ENCODE measurements at regions not wholly inside any gene's neighbourhood (a gene's known extent, or its start where the extent isn't known, plus 50 kb on each side); places are given as distances from the start of the nearest gene placed in this dataset.
"Not testable (repeated sequence)": the region's sequence is repeated elsewhere in the genome, so short reads cannot be mapped to it uniquely, and the experiment has no call there.

DNA sequence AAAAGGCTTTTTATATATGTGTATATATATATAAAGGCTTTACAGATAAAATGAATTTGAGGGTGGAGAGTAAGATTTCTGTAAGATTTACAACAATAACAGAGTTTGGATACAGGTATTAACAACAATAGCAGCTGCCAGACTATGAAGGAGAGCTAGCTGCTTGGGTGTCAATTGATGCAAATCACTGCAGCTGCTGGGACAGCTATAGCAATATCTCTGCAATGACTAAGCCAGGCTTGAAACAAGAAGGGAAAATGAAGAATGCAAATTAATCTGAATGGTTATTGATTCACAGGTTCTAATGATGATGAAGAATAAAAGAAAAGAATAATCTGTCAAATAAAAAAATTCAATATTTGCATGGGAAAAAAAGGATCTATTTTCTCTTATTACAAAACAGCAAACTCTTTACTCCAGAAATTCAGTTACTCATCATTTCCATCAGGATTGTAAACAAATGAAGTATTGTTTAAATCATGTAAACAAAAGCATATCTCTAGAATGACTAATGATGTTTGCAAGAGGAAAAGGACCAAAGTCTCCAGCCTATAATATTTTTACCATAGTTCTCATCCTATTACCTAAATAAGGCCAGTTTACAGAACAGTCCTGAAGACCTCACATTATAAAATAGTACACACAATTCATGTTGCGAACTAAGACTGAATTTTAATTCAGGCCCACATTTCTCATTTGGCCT lies 219.0 kb downstream of the HTR1A start:
- no peak overlapping the region for H3K18ac ChIP-seq (ENCODE audit: insufficient read length, low read depth, low read length)
- no peaks in the 10 kb centered on the region for H3K23me2 ChIP-seq (ENCODE audit: insufficient read length, low read depth, low read length, poor library complexity, severe bottlenecking)
- no peak overlapping the region for H2AFZ ChIP-seq (ENCODE audit: low read length)
- no peak overlapping the region for H3K4me2 ChIP-seq (ENCODE audit: insufficient read depth, insufficient read length, low read length)
- no peak overlapping the region for H2BK5ac ChIP-seq (ENCODE audit: insufficient read length, low read length)
- H3K9ac ChIP-seq (ENCODE audit: extremely low read depth, insufficient read length, low read length): no peak overlapping the region
- no peaks in the 10 kb centered on the region for H3K9me3 ChIP-seq (ENCODE audit: control insufficient read depth, low read depth, low read length)
- H3K4me1 ChIP-seq (ENCODE audit: insufficient read depth, low read length): no peaks in the 10 kb centered on the region
- H4K20me1 ChIP-seq (ENCODE audit: control insufficient read depth, insufficient read depth, insufficient read length): no peaks in the 10 kb centered on the region
- no peak overlapping the region for H3K23ac ChIP-seq (ENCODE audit: insufficient read length, low read depth, low read length)
- no peak overlapping the region for H4K8ac ChIP-seq (replicated peaks; ENCODE audit: insufficient read length, low read depth, low read length)
- no peak overlapping the region for H2BK20ac ChIP-seq (ENCODE audit: low read depth, low read length, poor library complexity, severe bottlenecking)
- H3K4me1 Mint-ChIP-seq: no peaks in the 10 kb centered on the region
- no peak overlapping the region for H3K4me3 Mint-ChIP-seq
- no peaks in the 10 kb centered on the region for H3K79me2 ChIP-seq (ENCODE audit: insufficient read depth, low read length)
- H4K5ac ChIP-seq (ENCODE audit: insufficient read length, low read depth, low read length): no peak overlapping the region
- H2BK120ac ChIP-seq (ENCODE audit: low read depth, low read length, poor library complexity, severe bottlenecking): no peak overlapping the region
- no peaks in the 10 kb centered on the region for H3K27me3 ChIP-seq (ENCODE audit: insufficient read depth, low read length)
- no peaks in the 10 kb centered on the region for H3K79me1 ChIP-seq (ENCODE audit: insufficient read depth, low read depth, low read length, poor library complexity, severe bottlenecking)
- DNase-seq: no peak
- H3K14ac ChIP-seq (ENCODE audit: insufficient read depth, low read length): no peak overlapping the region
- H3T11ph ChIP-seq (ENCODE audit: low read length): no peak overlapping the region
- peaks cover 5 to 10% of the 10 kb centered on the region in 2 experiments; a peak in 3 of 5 replicates for H3K9me3 Mint-ChIP-seq
- no peaks in the 10 kb centered on the region for H3K36me3 Mint-ChIP-seq (ENCODE audit: insufficient read depth in 1 of 3, low read depth in 3 of 3)
- H3K4ac ChIP-seq (ENCODE audit: low read depth, low read length): no peak overlapping the region
- no peak overlapping the region for H3K27ac Mint-ChIP-seq
- H3K27me3 Mint-ChIP-seq (ENCODE audit: low read depth): no peaks in the 10 kb centered on the region; the same call in 1 of the 2 replicates
- no peak overlapping the region for H2AK5ac ChIP-seq (ENCODE audit: insufficient read length, low read length)
- no CpG with 5 or more reads among the region's 1 CpG for WGBS (ENCODE audit: extremely low coverage, insufficient read length, low lambda C conversion rate)
- H2BK15ac ChIP-seq (ENCODE audit: low read depth, low read length): no peak overlapping the region
- TF ChIP-seq, protein P1, sequence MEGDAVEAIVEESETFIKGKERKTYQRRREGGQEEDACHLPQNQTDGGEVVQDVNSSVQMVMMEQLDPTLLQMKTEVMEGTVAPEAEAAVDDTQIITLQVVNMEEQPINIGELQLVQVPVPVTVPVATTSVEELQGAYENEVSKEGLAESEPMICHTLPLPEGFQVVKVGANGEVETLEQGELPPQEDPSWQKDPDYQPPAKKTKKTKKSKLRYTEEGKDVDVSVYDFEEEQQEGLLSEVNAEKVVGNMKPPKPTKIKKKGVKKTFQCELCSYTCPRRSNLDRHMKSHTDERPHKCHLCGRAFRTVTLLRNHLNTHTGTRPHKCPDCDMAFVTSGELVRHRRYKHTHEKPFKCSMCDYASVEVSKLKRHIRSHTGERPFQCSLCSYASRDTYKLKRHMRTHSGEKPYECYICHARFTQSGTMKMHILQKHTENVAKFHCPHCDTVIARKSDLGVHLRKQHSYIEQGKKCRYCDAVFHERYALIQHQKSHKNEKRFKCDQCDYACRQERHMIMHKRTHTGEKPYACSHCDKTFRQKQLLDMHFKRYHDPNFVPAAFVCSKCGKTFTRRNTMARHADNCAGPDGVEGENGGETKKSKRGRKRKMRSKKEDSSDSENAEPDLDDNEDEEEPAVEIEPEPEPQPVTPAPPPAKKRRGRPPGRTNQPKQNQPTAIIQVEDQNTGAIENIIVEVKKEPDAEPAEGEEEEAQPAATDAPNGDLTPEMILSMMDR (conservative IDR thresholded peaks at IDR 0.05): no peak
- no peak overlapping the region for H2BK12ac ChIP-seq (ENCODE audit: insufficient read length, low read depth, low read length)
- H4K91ac ChIP-seq (ENCODE audit: insufficient read length, low read depth, low read length): no peak overlapping the region
- H3K56ac ChIP-seq (ENCODE audit: insufficient read length, low read depth, low read length): no peak overlapping the region
- H3K27ac ChIP-seq (ENCODE audit: insufficient read length, low read depth, low read length): no peak overlapping the region

DNA sequence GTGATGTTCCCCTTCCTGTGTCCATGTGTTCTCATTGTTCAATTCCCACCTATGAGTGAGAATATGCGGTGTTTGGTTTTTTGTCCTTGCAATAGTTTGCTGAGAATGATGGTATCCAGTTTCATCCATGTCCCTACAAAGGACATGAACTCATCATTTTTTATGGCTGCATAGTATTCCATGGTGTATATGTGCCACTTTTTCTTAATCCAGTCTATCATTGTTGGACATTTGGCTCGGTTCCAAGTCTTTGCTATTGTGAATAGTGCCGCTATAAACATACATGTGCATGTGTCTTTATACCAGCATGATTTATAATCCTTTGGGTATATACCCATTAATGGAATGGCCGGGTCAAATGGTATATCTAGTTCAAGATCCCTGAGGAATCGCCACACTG lies 229.4 kb downstream of the HTR1A start:
- H3K56ac ChIP-seq (ENCODE audit: insufficient read length, low read depth, low read length); H4K20me1 ChIP-seq (ENCODE audit: control insufficient read depth, insufficient read depth, insufficient read length); H3K4me1 ChIP-seq (ENCODE audit: insufficient read depth, low read length); H2BK5ac ChIP-seq (ENCODE audit: insufficient read length, low read length); H2BK15ac ChIP-seq (ENCODE audit: low read depth, low read length); H3K27me3 ChIP-seq (ENCODE audit: insufficient read depth, low read length); H3K4ac ChIP-seq (ENCODE audit: low read depth, low read length); H3K9me3 Mint-ChIP-seq; H4K5ac ChIP-seq (ENCODE audit: insufficient read length, low read depth, low read length); H4K91ac ChIP-seq (ENCODE audit: insufficient read length, low read depth, low read length); H3K9me3 ChIP-seq (ENCODE audit: control insufficient read depth, low read depth, low read length); H2BK120ac ChIP-seq (ENCODE audit: low read depth, low read length, poor library complexity, severe bottlenecking); H3K36me3 Mint-ChIP-seq (ENCODE audit: insufficient read depth in 1 of 3, low read depth in 3 of 3); H3T11ph ChIP-seq (ENCODE audit: low read length); H2BK12ac ChIP-seq (ENCODE audit: insufficient read length, low read depth, low read length); H2BK20ac ChIP-seq (ENCODE audit: low read depth, low read length, poor library complexity, severe bottlenecking); H2AFZ ChIP-seq (ENCODE audit: low read length); H3K79me1 ChIP-seq (ENCODE audit: insufficient read depth, low read depth, low read length, poor library complexity, severe bottlenecking); H3K27ac Mint-ChIP-seq; H3K27ac ChIP-seq (ENCODE audit: insufficient read length, low read depth, low read length); H2AK5ac ChIP-seq (ENCODE audit: insufficient read length, low read length); H3K4me2 ChIP-seq (ENCODE audit: insufficient read depth, insufficient read length, low read length); H3K18ac ChIP-seq (ENCODE audit: insufficient read length, low read depth, low read length); H3K79me2 ChIP-seq (ENCODE audit: insufficient read depth, low read length); H4K8ac ChIP-seq (replicated peaks; ENCODE audit: insufficient read length, low read depth, low read length); H3K23ac ChIP-seq (ENCODE audit: insufficient read length, low read depth, low read length); H3K27me3 Mint-ChIP-seq (ENCODE audit: low read depth); H3K9ac ChIP-seq (ENCODE audit: extremely low read depth, insufficient read length, low read length); DNase-seq; H3K4me1 Mint-ChIP-seq; H3K23me2 ChIP-seq (ENCODE audit: insufficient read length, low read depth, low read length, poor library complexity, severe bottlenecking); H3K14ac ChIP-seq (ENCODE audit: insufficient read depth, low read length); H3K4me3 Mint-ChIP-seq: not testable (repeated sequence)
- no CpG with 5 or more reads among the region's 5 CpGs for WGBS (ENCODE audit: extremely low coverage, insufficient read length, low lambda C conversion rate)

All from H9 (cell line).